AG04449 (cell line): ENCODE measurements at regions not wholly inside any gene's neighbourhood (a gene's known extent, or its start where the extent isn't known, plus 50 kb on each side); places are given as distances from the start of the nearest gene placed in this dataset.

Experiments
- CTCF ChIA-PET: fragments of 350-600 bp; formaldehyde crosslinking; extraction: SDS; loops from one replicate; lab custom pipeline; 2021; ENCODE audit warnings: antibody characterized with exemption; lab: Yijun Ruan, JAX
- POLR2A ChIA-PET: fragments of 400-600, 350-600 bp; formaldehyde crosslinking; extraction: SDS; loops from one replicate; lab custom pipeline; 2020; ENCODE audit warnings: antibody characterized with exemption, inconsistent platforms; lab: Yijun Ruan, JAX
- DNase-seq: peaks from one replicate; pipeline ENCODE4 v3.0.0-alpha.2; 2010; ENCODE audit warnings: low read depth, low spot score
- H3K4me3 ChIP-seq: 2 replicates; pipeline ENCODE4 v1.5.1; 2011; ENCODE audit warnings: low read depth, mild to moderate bottlenecking, control low read depth, low read length
- TF ChIP-seq, protein P1 (sequence below): IDR thresholded peaks from one replicate; pipeline ENCODE4 v1.5.1; 2011; ENCODE audit warnings: mild to moderate bottlenecking, moderate library complexity, low read length, control low read depth, inconsistent platforms; ENCODE audit not compliant: insufficient read depth; ENCODE audit errors: missing control alignments

DNA sequence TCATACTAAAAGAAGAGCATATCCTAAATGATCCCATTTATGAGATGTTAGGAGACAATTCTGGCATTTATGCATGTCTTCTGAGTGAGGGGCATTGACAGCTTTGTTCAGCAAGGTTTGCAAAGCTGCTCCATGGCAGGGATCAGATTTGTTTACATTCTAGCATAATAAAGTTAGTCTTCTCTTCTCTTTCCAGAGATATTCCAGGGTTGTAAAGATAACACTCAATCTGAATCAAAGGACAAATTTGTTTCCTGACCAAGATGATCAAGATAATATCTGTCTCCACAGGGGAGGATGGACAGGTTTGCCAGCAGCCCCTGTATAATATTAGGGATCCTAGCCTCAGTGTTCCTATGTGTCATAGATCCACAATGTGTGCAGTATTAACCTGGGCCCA, 77.5 kb upstream of the ZC3H12C start:
- TF ChIP-seq, protein P1, sequence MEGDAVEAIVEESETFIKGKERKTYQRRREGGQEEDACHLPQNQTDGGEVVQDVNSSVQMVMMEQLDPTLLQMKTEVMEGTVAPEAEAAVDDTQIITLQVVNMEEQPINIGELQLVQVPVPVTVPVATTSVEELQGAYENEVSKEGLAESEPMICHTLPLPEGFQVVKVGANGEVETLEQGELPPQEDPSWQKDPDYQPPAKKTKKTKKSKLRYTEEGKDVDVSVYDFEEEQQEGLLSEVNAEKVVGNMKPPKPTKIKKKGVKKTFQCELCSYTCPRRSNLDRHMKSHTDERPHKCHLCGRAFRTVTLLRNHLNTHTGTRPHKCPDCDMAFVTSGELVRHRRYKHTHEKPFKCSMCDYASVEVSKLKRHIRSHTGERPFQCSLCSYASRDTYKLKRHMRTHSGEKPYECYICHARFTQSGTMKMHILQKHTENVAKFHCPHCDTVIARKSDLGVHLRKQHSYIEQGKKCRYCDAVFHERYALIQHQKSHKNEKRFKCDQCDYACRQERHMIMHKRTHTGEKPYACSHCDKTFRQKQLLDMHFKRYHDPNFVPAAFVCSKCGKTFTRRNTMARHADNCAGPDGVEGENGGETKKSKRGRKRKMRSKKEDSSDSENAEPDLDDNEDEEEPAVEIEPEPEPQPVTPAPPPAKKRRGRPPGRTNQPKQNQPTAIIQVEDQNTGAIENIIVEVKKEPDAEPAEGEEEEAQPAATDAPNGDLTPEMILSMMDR = no peak
- no peak overlapping the region for H3K4me3 ChIP-seq
- DNase-seq = no peak
- POLR2A ChIA-PET = no interaction called here
- CTCF ChIA-PET = interaction anchor here (1.0 kb wide), 1 partner anchor 75 kb away, joined by 5 read pairs; no protein-coding TSS in a partner anchor

DNA sequence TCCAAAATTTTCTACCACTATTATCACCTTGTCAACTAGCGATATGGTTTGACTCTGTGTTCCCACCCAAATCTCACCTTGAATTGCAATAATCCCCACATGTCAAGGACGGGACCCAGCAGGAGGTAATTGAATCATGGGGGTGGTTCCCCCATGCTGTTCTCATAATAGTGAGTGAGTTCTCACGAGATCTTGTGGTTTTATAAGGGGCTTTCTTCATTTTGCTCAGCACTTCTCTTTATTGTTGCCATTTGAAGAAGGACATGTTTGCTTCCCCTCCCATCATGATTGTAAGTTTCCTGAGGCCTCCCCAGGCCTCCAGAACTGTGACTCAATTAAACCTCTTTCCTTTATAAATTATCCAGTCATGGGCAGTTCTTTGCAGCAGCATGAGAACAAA, 73.5 kb upstream of the ZC3H12C start:
- no peak for DNase-seq
- POLR2A ChIA-PET = no interaction called here
- TF ChIP-seq, protein P1 = no peak
- H3K4me3 ChIP-seq = no peak overlapping the region
- CTCF ChIA-PET = no interaction called here

DNA sequence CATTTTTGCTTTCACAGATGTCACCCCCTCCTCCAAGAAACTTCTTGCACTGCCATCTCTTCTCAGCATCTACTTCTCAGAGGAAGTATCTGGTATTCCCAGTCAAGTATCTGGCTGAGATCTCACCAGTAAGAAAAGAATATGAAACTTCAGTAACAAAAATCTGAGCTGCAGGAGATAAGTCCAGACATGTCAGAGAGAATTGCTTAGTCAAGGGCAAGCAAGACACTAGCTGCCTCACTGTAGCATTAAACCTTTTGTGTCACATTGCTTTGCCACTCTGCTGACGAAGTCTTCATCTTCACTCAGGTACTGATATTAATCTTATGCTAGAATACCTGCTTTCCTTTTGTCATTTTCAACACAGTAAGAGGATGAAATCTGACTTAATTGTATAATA, 70.6 kb upstream of the ZC3H12C start:
- TF ChIP-seq, protein P1 = no peak
- H3K4me3 ChIP-seq = no peak overlapping the region
- ChIA-PET POLR2A (no interaction called here), CTCF (interaction anchor here (0.6 kb wide), 1 partner anchor 32 kb away, joined by 3 read pairs; no protein-coding TSS in a partner anchor)
- DNase-seq = peak; percentile 3

DNA sequence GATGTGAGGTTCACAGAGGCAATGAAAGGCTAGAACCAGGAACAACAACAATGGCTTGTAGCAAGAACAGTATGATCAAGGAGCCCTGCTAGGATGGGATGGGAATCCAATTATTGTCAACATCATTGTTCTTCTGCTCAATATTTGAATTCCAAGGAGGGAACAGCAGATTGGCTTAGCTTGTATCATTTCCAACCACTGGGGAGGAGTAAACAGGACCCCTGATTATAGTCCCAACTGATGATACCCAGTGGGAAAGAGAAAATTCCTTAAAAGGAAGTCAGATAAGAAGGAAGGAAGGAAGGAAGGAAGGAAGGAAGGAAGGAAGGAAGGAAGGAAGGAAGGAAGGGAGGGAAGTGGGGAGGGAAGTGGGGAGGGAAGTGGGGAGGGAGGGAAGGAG, 69.5 kb upstream of the ZC3H12C start:
- no peak for DNase-seq
- TF ChIP-seq, protein P1 = no peak
- CTCF ChIA-PET = no interaction called here
- POLR2A ChIA-PET = no interaction called here
- no peak overlapping the region for H3K4me3 ChIP-seq

DNA sequence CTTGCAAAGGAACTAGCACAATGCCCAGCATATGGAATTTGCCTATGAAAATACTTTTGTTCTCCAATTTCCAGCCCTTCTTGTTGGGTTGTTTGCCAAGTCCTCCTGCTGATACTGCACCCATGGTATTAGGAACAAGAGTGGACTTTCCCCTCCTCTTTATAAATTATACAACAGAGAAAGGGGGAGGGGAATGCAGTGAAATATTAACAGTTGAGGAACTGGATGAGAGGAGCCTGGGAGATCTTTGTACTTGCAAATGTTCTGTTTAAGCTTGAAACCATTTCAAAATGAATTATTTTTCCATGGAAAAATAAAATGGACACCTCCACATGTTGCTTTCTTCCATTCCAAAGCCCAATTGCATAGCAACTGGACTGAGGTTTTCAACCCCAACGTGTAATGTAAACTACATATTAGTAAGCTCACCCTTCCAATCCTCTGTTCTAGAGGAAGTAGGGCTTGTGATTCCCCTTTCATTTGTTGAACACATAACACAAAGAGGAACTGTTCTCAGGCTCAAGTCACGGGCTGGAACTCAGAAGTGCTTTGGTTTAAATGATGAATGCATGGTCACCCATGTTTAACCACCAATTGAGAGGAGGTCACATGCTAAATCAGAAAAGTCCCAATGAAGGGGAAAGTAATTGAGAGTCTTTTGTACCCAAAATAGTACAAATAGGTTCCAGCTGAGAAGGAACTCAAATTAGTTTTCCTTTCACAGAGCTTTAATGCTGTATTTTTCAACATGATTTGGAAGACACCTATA, 66.2 kb upstream of the ZC3H12C start:
- ChIA-PET CTCF (no interaction called here), POLR2A (no interaction called here)
- no peak for DNase-seq
- H3K4me3 ChIP-seq = no peak overlapping the region
- TF ChIP-seq, protein P1 = no peak

DNA sequence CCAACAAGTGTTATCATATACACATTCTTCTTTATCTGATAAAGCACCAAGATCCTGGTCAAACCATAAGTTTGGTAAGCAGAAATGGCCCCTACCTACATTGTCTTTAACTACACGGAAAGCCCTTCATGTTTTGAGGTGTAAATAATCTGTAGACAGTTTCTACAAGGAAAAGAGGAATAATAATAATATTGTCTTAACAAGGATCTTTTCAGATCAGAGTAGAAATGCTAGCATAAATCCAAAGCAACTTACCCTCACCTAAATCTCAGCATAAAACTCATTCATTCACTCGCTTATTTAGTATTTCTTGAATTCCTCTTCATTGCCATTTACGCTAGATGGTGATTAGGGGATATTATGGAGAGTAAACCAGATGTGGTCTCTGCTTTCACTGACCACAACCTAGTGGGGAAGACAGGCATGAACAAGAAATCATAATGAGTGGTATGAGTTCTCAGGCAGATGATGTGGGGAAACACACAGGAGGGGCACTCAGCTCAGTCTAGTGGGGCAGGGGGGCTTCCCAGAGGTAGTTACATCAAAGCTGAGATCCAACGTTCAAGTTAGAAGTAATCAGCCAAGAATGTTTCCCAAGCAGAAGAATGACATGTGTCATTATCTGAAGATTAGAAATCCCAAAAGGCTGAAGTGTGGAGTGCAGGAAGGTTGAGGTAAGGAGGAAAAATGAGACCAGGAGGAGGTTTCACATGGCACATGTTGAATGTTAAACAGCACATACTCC, 65.4 kb upstream of the ZC3H12C start:
- no peak overlapping the region for H3K4me3 ChIP-seq
- no peak for DNase-seq
- TF ChIP-seq, protein P1 = no peak
- ChIA-PET CTCF (no interaction called here), POLR2A (no interaction called here)
